IMR-90 (cell line): ENCODE measurements at regions not wholly inside any gene's neighbourhood (a gene's known extent, or its start where the extent isn't known, plus 50 kb on each side); places are given as distances from the start of the nearest gene placed in this dataset.

Experiments used
- ATAC-seq: fragments of 200-7000 bp; cut with Tn5 transposase; 2 replicates; pipeline ENCODE4 v1.9.1; 2020; ENCODE audit warnings: low read depth, mild to moderate bottlenecking, moderate library complexity
- BruUV-seq: library from RNA; stranded (reverse); fragments of 400-500 nt; replicated peaks from 2 replicates; lab custom pipeline; 2021; lab: Mats Ljungman, UMichigan
- CTCF ChIA-PET: fragments of 300-600 bp; formaldehyde crosslinking; extraction: SDS; loops from one replicate; lab custom pipeline; 2021; ENCODE audit warnings: antibody characterized with exemption; lab: Yijun Ruan, JAX
- POLR2A ChIA-PET: fragments of 300-600 bp; sonication (Branson Sonifier 250); formaldehyde crosslinking; loops from one replicate; lab custom pipeline; 2022; ENCODE audit warnings: antibody characterized with exemption; ENCODE audit not compliant: unreplicated experiment; lab: Charles Lee
- DNase-seq: peaks from one replicate; pipeline ENCODE4 v3.0.0; 2013
- H2AFZ ChIP-seq: replicated peaks from 2 replicates; pipeline ENCODE3; 2013; ENCODE audit warnings: low read length, mild to moderate bottlenecking; ENCODE audit not compliant: poor library complexity
- H2AK5ac ChIP-seq: 2 replicates; pipeline ENCODE4 v1.6.1; 2013; ENCODE audit warnings: low read depth, low read length, inconsistent platforms
- H2AK9ac ChIP-seq: replicated peaks from 2 replicates; pipeline ENCODE3; 2013; ENCODE audit warnings: mild to moderate bottlenecking, low read depth, low read length, moderate library complexity; ENCODE audit not compliant: poor library complexity
- H2BK120ac ChIP-seq: 2 replicates; pipeline ENCODE4 v1.6.1; 2013; ENCODE audit warnings: low read depth, low read length, inconsistent platforms
- H2BK15ac ChIP-seq: 3 replicates; pipeline ENCODE4 v1.6.1; 2013; ENCODE audit warnings: low read depth, low read length, inconsistent platforms
- H2BK20ac ChIP-seq: 2 replicates; pipeline ENCODE4 v1.6.1; 2013; ENCODE audit warnings: low read depth, mild to moderate bottlenecking, inconsistent platforms, low read length, moderate library complexity
- H2BK5ac ChIP-seq: 2 replicates; pipeline ENCODE4 v1.6.1; 2013; ENCODE audit warnings: mild to moderate bottlenecking, low read depth, low read length, inconsistent platforms; ENCODE audit not compliant: poor library complexity, severe bottlenecking
- H3K14ac ChIP-seq: replicated peaks from 2 replicates; pipeline ENCODE4 v1.6.1; 2013; ENCODE audit warnings: low read depth, low read length, inconsistent platforms
- H3K18ac ChIP-seq: 2 replicates; pipeline ENCODE4 v1.6.1; 2013; ENCODE audit warnings: low read depth, low read length, control low read depth
- H3K23ac ChIP-seq: 2 replicates; pipeline ENCODE4 v1.6.1; 2013; ENCODE audit warnings: low read depth, low read length, inconsistent platforms
- H3K27ac ChIP-seq: 2 replicates; pipeline ENCODE4 v1.5.1; 2013; ENCODE audit warnings: mild to moderate bottlenecking, control low read depth, low read length; ENCODE audit not compliant: insufficient read depth
- H3K27me3 ChIP-seq: 2 replicates; pipeline ENCODE4 v1.6.1; 2013; ENCODE audit warnings: low read length; ENCODE audit not compliant: control insufficient read depth, insufficient read depth
- H3K36me3 ChIP-seq: 2 replicates; pipeline ENCODE4 v1.6.1; 2013; ENCODE audit warnings: low read length, mixed read lengths; ENCODE audit not compliant: control insufficient read depth, insufficient read depth
- H3K4ac ChIP-seq: 2 replicates; pipeline ENCODE4 v1.6.1; 2013; ENCODE audit warnings: low read depth, low read length, inconsistent platforms
- H3K4me1 ChIP-seq: 2 replicates; pipeline ENCODE4 v1.6.1; 2013; ENCODE audit warnings: low read length, mixed read lengths; ENCODE audit not compliant: control insufficient read depth, insufficient read depth
- H3K4me2 ChIP-seq: 2 replicates; pipeline ENCODE4 v1.6.1; 2013; ENCODE audit warnings: low read depth, mild to moderate bottlenecking, control low read depth, low read length, moderate library complexity
- H3K4me3 ChIP-seq: 2 replicates; pipeline ENCODE4 v1.5.1; 2013; ENCODE audit warnings: low read depth, mild to moderate bottlenecking, control low read depth, low read length, moderate library complexity; ENCODE audit not compliant: insufficient read depth
- H3K56ac ChIP-seq: 2 replicates; pipeline ENCODE4 v1.6.1; 2013; ENCODE audit warnings: low read length, inconsistent platforms; ENCODE audit not compliant: insufficient read depth; ENCODE audit errors: extremely low read depth
- H3K79me1 ChIP-seq, 2 experiments: 2 replicates each; pipeline ENCODE4 v1.6.1; 2013; ENCODE audit warnings: low read length in 2 of 2, inconsistent platforms in 1 of 2, low read depth in 1 of 2
- H3K9ac ChIP-seq: 2 replicates; pipeline ENCODE4 v1.6.1; 2013; ENCODE audit warnings: low read depth, low read length, control low read depth
- H3K9me1 ChIP-seq: 2 replicates; pipeline ENCODE4 v1.6.1; 2013; ENCODE audit warnings: low read length, inconsistent platforms; ENCODE audit not compliant: insufficient read depth
- H3K9me3 ChIP-seq: 2 replicates; pipeline ENCODE4 v1.6.1; 2013; ENCODE audit warnings: low read length; ENCODE audit not compliant: control insufficient read depth, insufficient read depth
- H4K20me1 ChIP-seq: 2 replicates; pipeline ENCODE4 v1.6.1; 2013; ENCODE audit warnings: low read length, inconsistent platforms; ENCODE audit not compliant: insufficient read depth
- H4K5ac ChIP-seq: 2 replicates; pipeline ENCODE4 v1.6.1; 2013; ENCODE audit warnings: mild to moderate bottlenecking, low read depth, low read length, control low read depth
- H4K8ac ChIP-seq, 2 experiments: 2 replicates each; pipeline ENCODE4 v1.6.1; 2013; ENCODE audit warnings: low read depth in 2 of 2, low read length in 2 of 2, control low read depth in 1 of 2, inconsistent platforms in 1 of 2
- H4K91ac ChIP-seq: 2 replicates; pipeline ENCODE4 v1.6.1; 2013; ENCODE audit warnings: low read depth, low read length, inconsistent platforms; ENCODE audit not compliant: insufficient read depth
- BHLHE40 ChIP-seq: fragments of 150-350 bp; IDR thresholded peaks from 2 replicates; pipeline ENCODE4 v1.6.1; 2016; ENCODE audit warnings: mild to moderate bottlenecking, low read depth, low read length
- CEBPB ChIP-seq: IDR thresholded peaks from 2 replicates; pipeline ENCODE4 v1.6.1; 2012; ENCODE audit warnings: low read depth, low read length, improper control_type of control experiment
- CHD1 ChIP-seq: IDR thresholded peaks from 2 replicates; pipeline ENCODE4 v1.6.1; 2012; ENCODE audit warnings: low read depth, low read length, improper control_type of control experiment
- FOS ChIP-seq: fragments of 150-350 bp; IDR thresholded peaks from 2 replicates; pipeline ENCODE4 v1.6.1; 2016; ENCODE audit warnings: low read depth, low read length
- MAFK ChIP-seq: IDR thresholded peaks from 2 replicates; pipeline ENCODE4 v1.6.1; 2012; ENCODE audit warnings: low read depth, low read length, improper control_type of control experiment
- MAZ ChIP-seq: IDR thresholded peaks from 2 replicates; pipeline ENCODE4 v1.6.1; 2012; ENCODE audit warnings: low read depth, mild to moderate bottlenecking, low read length, improper control_type of control experiment, moderate library complexity, borderline replicate concordance
- MXI1 ChIP-seq: IDR thresholded peaks from 2 replicates; pipeline ENCODE4 v1.6.1; 2012; ENCODE audit warnings: low read depth, mild to moderate bottlenecking, low read length, moderate library complexity, borderline replicate concordance
- NFE2L2 ChIP-seq: fragments of 150-350 bp; IDR thresholded peaks from 2 replicates; pipeline ENCODE4 v1.6.1; 2016; ENCODE audit warnings: low read depth, mild to moderate bottlenecking, low read length
- POLR2A ChIP-seq: IDR thresholded peaks from 2 replicates; pipeline ENCODE4 v1.6.1; 2012; ENCODE audit warnings: mild to moderate bottlenecking, low read depth, low read length
- RAD21 ChIP-seq: IDR thresholded peaks from 2 replicates; pipeline ENCODE4 v1.6.1; 2012; ENCODE audit warnings: low read length, improper control_type of control experiment
- RCOR1 ChIP-seq: IDR thresholded peaks from 2 replicates; pipeline ENCODE4 v1.6.1; 2012; ENCODE audit warnings: mild to moderate bottlenecking, low read length, improper control_type of control experiment; ENCODE audit not compliant: insufficient replicate concordance
- RFX5 ChIP-seq: IDR thresholded peaks from 2 replicates; pipeline ENCODE4 v1.8.0; 2012; ENCODE audit warnings: low read depth, mild to moderate bottlenecking, low read length, moderate library complexity
- SMC3 ChIP-seq: fragments of 150-350 bp; IDR thresholded peaks from 2 replicates; pipeline ENCODE4 v1.6.1; 2016; ENCODE audit warnings: low read depth, mild to moderate bottlenecking, antibody characterized with exemption, low read length, moderate library complexity
- WGBS, 2 experiments: methylation state at CpG; one replicate each; pipeline versions ENCODE4 v1.1.5 to v1.1.7; 2013; ENCODE audit warnings: missing lambda C conversion rate in 2 of 2; ENCODE audit not compliant: insufficient read length in 1 of 2; ENCODE audit errors: extremely low coverage in 2 of 2; 5-methylcytosine and 5-hydroxymethylcytosine counted together
- dilution Hi-C: fragments of 300-500 bp; cut with HindIII; formaldehyde crosslinking; loops from one replicate; pipeline ENCODE4 v1.14.3; 2018; ENCODE audit warnings: low sequenced_read_pairs; ENCODE audit not compliant: unreplicated experiment
- in situ Hi-C: fragments of 300-500 bp; cut with MboI; formaldehyde crosslinking; loops from 3 replicates; pipeline ENCODE4 v1.14.3; 2019; ENCODE audit warnings: low sequenced_read_pairs, inconsistent platforms, mixed read lengths
- intact Hi-C: fragments of 100-400 bp; cut with micrococcal nuclease; formaldehyde crosslinking; loops from 2 replicates; pipeline ENCODE4 v1.10.0; 2022
- TF ChIP-seq, protein P1 (sequence below): fragments of 150-350 bp; IDR thresholded peaks from 2 replicates; pipeline ENCODE4 v1.6.1; 2016; ENCODE audit warnings: low read depth, mild to moderate bottlenecking, low read length, moderate library complexity, borderline replicate concordance
- TF ChIP-seq, protein P2 (sequence below): fragments of 150-350 bp; IDR thresholded peaks from 2 replicates; pipeline ENCODE4 v1.6.1; 2017; ENCODE audit warnings: mild to moderate bottlenecking, antibody characterized with exemption, low read length, low read depth
- TF ChIP-seq, protein P3 (sequence below): conservative IDR thresholded peaks from 2 replicates; pipeline ENCODE4 v1.5.1; 2012; ENCODE audit warnings: mild to moderate bottlenecking, low read depth, low read length, improper control_type of control experiment

DNA sequence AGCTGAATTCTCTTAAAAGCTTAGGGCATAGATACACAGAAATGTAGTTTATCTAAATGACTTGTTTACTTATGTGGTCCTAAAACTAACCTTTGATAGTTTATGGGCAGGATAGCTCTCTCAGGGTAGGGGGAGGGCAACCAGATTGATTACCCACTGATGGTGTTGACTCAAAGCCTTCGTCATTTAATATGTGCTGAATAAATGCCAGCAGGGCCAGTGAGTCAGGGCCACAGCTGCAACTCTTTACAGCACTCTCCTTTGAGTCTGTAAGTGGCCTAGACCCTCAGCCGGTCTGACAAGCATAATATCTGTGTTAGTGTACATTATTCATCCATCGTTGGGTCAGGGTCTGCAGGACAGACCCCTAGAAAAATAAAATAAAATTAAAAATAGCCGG, 128.5 kb downstream of the ZNF675 start:
- H3K4me2 ChIP-seq = no peak overlapping the region
- intact Hi-C loops = no loop called here
- dilution Hi-C loops = no loop called here
- H3K36me3 ChIP-seq = no peaks in the 10 kb centered on the region
- no peak overlapping the region for H4K8ac ChIP-seq
- H2BK120ac ChIP-seq = no peak overlapping the region
- WGBS, 2 experiments = no CpG with 5 or more reads among the region's 4 CpGs
- H3K27ac ChIP-seq = no peak overlapping the region
- H3K4ac ChIP-seq = no peak overlapping the region
- no peak for ATAC-seq
- no peak overlapping the region for H4K91ac ChIP-seq
- peaks cover 16% of the 10 kb centered on the region for H3K9me3 ChIP-seq
- no peak overlapping the region for H2BK15ac ChIP-seq
- H3K4me1 ChIP-seq = no peaks in the 10 kb centered on the region
- in situ Hi-C loops = no loop called here
- H3K14ac ChIP-seq = no peak overlapping the region
- DNase-seq = no peak
- H4K20me1 ChIP-seq = no peaks in the 10 kb centered on the region
- no TSS peak for BruUV-seq
- H3K4me3 ChIP-seq = no peak overlapping the region
- no peak overlapping the region for H2AK5ac ChIP-seq
- H2AFZ ChIP-seq = no peak overlapping the region
- no peak overlapping the region for H4K5ac ChIP-seq
- CTCF ChIA-PET = no interaction called here
- no peaks in the 10 kb centered on the region for H3K79me1 ChIP-seq
- POLR2A ChIA-PET = no interaction called here
- no peak overlapping the region for H2BK5ac ChIP-seq
- no peak overlapping the region for H2BK20ac ChIP-seq
- H3K27me3 ChIP-seq = no peaks in the 10 kb centered on the region
- H2AK9ac ChIP-seq = no peak overlapping the region
- TF ChIP-seq BHLHE40 (no peak), FOS (no peak), SMC3 (no peak), POLR2A (no peak), CHD1 (no peak), MAFK (no peak), RCOR1 (no peak), NFE2L2 (no peak), MAZ (no peak), CEBPB (no peak), MXI1 (no peak), RAD21 (no peak), RFX5 (no peak)
- TF ChIP-seq, protein P1, sequence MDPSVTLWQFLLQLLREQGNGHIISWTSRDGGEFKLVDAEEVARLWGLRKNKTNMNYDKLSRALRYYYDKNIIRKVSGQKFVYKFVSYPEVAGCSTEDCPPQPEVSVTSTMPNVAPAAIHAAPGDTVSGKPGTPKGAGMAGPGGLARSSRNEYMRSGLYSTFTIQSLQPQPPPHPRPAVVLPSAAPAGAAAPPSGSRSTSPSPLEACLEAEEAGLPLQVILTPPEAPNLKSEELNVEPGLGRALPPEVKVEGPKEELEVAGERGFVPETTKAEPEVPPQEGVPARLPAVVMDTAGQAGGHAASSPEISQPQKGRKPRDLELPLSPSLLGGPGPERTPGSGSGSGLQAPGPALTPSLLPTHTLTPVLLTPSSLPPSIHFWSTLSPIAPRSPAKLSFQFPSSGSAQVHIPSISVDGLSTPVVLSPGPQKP = no peak
- TF ChIP-seq, protein P2, sequence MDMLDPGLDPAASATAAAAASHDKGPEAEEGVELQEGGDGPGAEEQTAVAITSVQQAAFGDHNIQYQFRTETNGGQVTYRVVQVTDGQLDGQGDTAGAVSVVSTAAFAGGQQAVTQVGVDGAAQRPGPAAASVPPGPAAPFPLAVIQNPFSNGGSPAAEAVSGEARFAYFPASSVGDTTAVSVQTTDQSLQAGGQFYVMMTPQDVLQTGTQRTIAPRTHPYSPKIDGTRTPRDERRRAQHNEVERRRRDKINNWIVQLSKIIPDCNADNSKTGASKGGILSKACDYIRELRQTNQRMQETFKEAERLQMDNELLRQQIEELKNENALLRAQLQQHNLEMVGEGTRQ = no peak
- TF ChIP-seq, protein P3, sequence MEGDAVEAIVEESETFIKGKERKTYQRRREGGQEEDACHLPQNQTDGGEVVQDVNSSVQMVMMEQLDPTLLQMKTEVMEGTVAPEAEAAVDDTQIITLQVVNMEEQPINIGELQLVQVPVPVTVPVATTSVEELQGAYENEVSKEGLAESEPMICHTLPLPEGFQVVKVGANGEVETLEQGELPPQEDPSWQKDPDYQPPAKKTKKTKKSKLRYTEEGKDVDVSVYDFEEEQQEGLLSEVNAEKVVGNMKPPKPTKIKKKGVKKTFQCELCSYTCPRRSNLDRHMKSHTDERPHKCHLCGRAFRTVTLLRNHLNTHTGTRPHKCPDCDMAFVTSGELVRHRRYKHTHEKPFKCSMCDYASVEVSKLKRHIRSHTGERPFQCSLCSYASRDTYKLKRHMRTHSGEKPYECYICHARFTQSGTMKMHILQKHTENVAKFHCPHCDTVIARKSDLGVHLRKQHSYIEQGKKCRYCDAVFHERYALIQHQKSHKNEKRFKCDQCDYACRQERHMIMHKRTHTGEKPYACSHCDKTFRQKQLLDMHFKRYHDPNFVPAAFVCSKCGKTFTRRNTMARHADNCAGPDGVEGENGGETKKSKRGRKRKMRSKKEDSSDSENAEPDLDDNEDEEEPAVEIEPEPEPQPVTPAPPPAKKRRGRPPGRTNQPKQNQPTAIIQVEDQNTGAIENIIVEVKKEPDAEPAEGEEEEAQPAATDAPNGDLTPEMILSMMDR = no peak
- H3K23ac ChIP-seq = no peak overlapping the region
- no peaks in the 10 kb centered on the region for H3K9me1 ChIP-seq
- no peak overlapping the region for H3K9ac ChIP-seq
- no peak overlapping the region for H3K18ac ChIP-seq
- no peak overlapping the region for H3K56ac ChIP-seq
